ENCODE measurements at regions not wholly inside any gene's neighbourhood (a gene's known extent, or its start where the extent isn't known, plus 50 kb on each side); places are given as distances from the start of the nearest gene placed in this dataset.

- H3K36me3 ChIP-seq (ENCODE audit: control insufficient read depth, insufficient read depth, low read length) = no peaks in the 10 kb centered on the region
- CTCF ChIA-PET = no interaction called here
- DNase-seq (ENCODE audit: low read depth) = no peak
- POLR2A ChIA-PET = no interaction called here
- no peak for TF ChIP-seq CTCF (IDR thresholded peaks at IDR 0.05; ENCODE audit: insufficient read depth, low read depth, low read length)
- H3K27me3 ChIP-seq (ENCODE audit: control insufficient read depth, insufficient read depth, low read length) = no peaks in the 10 kb centered on the region
- H3K4me3 ChIP-seq (ENCODE audit: low read depth, low read length) = no peak overlapping the region
These were observed 1202.3 kb downstream of the NSUN3 start for GRCh38 chr3:95265129-95265528.

GRCh38 chr3:95271395-95271794 lies 1208.5 kb downstream of the NSUN3 start:
- DNase-seq (ENCODE audit: low read depth) = no peak
- Histone ChIP-seq H3K4me3 (ENCODE audit: low read depth, low read length) (no peak overlapping the region), H3K36me3 (ENCODE audit: control insufficient read depth, insufficient read depth, low read length) (no peaks in the 10 kb centered on the region), H3K27me3 (ENCODE audit: control insufficient read depth, insufficient read depth, low read length) (no peaks in the 10 kb centered on the region)
- ChIA-PET POLR2A (no interaction called here), CTCF (no interaction called here)
- no peak for TF ChIP-seq CTCF (IDR thresholded peaks at IDR 0.05; ENCODE audit: insufficient read depth, low read depth, low read length)

- Histone ChIP-seq H3K27me3 (ENCODE audit: control insufficient read depth, insufficient read depth, low read length) (no peaks in the 10 kb centered on the region), H3K4me3 (ENCODE audit: low read depth, low read length) (no peak overlapping the region), H3K36me3 (ENCODE audit: control insufficient read depth, insufficient read depth, low read length) (no peaks in the 10 kb centered on the region)
- no peak for DNase-seq (ENCODE audit: low read depth)
- TF ChIP-seq CTCF (IDR thresholded peaks at IDR 0.05; ENCODE audit: insufficient read depth, low read depth, low read length) = no peak
- CTCF ChIA-PET = no interaction called here
- POLR2A ChIA-PET = no interaction called here
These were observed 1209.3 kb downstream of the NSUN3 start for GRCh38 chr3:95272166-95272565.

- ChIA-PET POLR2A (no interaction called here), CTCF (no interaction called here)
- Histone ChIP-seq H3K27me3 (ENCODE audit: control insufficient read depth, insufficient read depth, low read length) (no peaks in the 10 kb centered on the region), H3K36me3 (ENCODE audit: control insufficient read depth, insufficient read depth, low read length) (no peaks in the 10 kb centered on the region), H3K4me3 (ENCODE audit: low read depth, low read length) (no peak overlapping the region)
- TF ChIP-seq CTCF (IDR thresholded peaks at IDR 0.05; ENCODE audit: insufficient read depth, low read depth, low read length) = no peak
- no peak for DNase-seq (ENCODE audit: low read depth)
These were observed 1209.9 kb downstream of the NSUN3 start for GRCh38 chr3:95272781-95273180.

- ChIA-PET CTCF (no interaction called here), POLR2A (no interaction called here)
- TF ChIP-seq CTCF (IDR thresholded peaks at IDR 0.05; ENCODE audit: insufficient read depth, low read depth, low read length) = no peak
- DNase-seq (ENCODE audit: low read depth) = no peak
- no peak overlapping the region for H3K4me3 ChIP-seq (ENCODE audit: low read depth, low read length)
- H3K27me3 ChIP-seq (ENCODE audit: control insufficient read depth, insufficient read depth, low read length) = no peaks in the 10 kb centered on the region
- H3K36me3 ChIP-seq (ENCODE audit: control insufficient read depth, insufficient read depth, low read length) = no peaks in the 10 kb centered on the region
These were observed 1214.8 kb downstream of the NSUN3 start for GRCh38 chr3:95277613-95278012.

Data from BJ (cell line).